ENCODE measurements at regions not wholly inside any gene's neighbourhood (a gene's known extent, or its start where the extent isn't known, plus 50 kb on each side); places are given as distances from the start of the nearest gene placed in this dataset.

DNA sequence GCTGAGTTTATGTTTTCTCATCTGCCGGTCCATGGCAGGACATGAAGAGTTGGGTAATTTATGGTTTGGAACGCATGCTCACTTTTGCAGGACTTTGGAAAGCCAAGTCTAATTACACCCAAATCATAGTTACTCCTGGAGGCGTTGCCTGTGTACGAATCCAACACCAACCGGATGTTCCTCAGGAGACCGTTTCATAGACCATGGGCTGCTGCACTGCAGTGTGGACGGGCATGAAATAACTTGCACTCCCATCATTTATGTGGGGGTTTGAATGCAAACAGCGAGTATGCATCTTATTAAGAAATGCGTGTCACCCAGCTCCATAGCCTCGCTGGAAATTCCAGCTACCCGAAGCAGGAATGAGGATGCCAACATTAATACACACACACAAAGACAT, 96.1 kb upstream of the IRX2 start:
- TF ChIP-seq YY1 (IDR thresholded peaks at IDR 0.05; ENCODE audit: low read depth), result no peak
- no peak for TF ChIP-seq POLR2AphosphoS5 (IDR thresholded peaks at IDR 0.05; ENCODE audit: low read depth, low read length)
- TF ChIP-seq CTCF (IDR thresholded peaks at IDR 0.05), result no peak
- no peak for TF ChIP-seq MEF2A (IDR thresholded peaks at IDR 0.05; ENCODE audit: borderline replicate concordance, low read depth)
- TF ChIP-seq RXRA (IDR thresholded peaks at IDR 0.05; ENCODE audit: borderline replicate concordance, low read depth), result no peak
- no peak for TF ChIP-seq GABPA (IDR thresholded peaks at IDR 0.05; ENCODE audit: low read depth)
